Erythroblast (primary cell): ENCODE measurements at regions not wholly inside any gene's neighbourhood (a gene's known extent, or its start where the extent isn't known, plus 50 kb on each side); places are given as distances from the start of the nearest gene placed in this dataset.

Experiments
- GATA1 ChIP-seq: IDR thresholded peaks from 2 replicates; pipeline ENCODE4 v1.6.1; 2011; ENCODE audit warnings: low read depth, mild to moderate bottlenecking, control low read depth, low read length, moderate library complexity
- POLR2A ChIP-seq: IDR thresholded peaks from 2 replicates; pipeline ENCODE4 v1.6.1; 2011; ENCODE audit warnings: mild to moderate bottlenecking, low read length

- TF ChIP-seq POLR2A (no peak), GATA1 (no peak)
Observed at GRCh38 chr20:7742479-7742878, 197.8 kb downstream of the HAO1 start.
